Choroid plexus epithelial cell (primary cell): ENCODE measurements at regions not wholly inside any gene's neighbourhood (a gene's known extent, or its start where the extent isn't known, plus 50 kb on each side); places are given as distances from the start of the nearest gene placed in this dataset.

Experiments used
- DNase-seq: peaks from one replicate; pipeline ENCODE4 v3.0.0-alpha.2; 2010; ENCODE audit warnings: low read depth
- H3K4me3 ChIP-seq: 2 replicates; pipeline ENCODE4 v1.5.1; 2011; ENCODE audit warnings: low read depth, mild to moderate bottlenecking, control low read depth, low read length, moderate library complexity
- TF ChIP-seq, protein P1 (sequence below): conservative IDR thresholded peaks from 2 replicates; pipeline ENCODE4 v1.5.1; 2011; ENCODE audit warnings: low read depth, mild to moderate bottlenecking, control low read depth, inconsistent platforms, low read length, moderate library complexity

- no peak overlapping the region for H3K4me3 ChIP-seq
- DNase-seq = no peak
- TF ChIP-seq, protein P1, sequence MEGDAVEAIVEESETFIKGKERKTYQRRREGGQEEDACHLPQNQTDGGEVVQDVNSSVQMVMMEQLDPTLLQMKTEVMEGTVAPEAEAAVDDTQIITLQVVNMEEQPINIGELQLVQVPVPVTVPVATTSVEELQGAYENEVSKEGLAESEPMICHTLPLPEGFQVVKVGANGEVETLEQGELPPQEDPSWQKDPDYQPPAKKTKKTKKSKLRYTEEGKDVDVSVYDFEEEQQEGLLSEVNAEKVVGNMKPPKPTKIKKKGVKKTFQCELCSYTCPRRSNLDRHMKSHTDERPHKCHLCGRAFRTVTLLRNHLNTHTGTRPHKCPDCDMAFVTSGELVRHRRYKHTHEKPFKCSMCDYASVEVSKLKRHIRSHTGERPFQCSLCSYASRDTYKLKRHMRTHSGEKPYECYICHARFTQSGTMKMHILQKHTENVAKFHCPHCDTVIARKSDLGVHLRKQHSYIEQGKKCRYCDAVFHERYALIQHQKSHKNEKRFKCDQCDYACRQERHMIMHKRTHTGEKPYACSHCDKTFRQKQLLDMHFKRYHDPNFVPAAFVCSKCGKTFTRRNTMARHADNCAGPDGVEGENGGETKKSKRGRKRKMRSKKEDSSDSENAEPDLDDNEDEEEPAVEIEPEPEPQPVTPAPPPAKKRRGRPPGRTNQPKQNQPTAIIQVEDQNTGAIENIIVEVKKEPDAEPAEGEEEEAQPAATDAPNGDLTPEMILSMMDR = no peak
Measured at GRCh38 chr7:43041105-43041504, 71.3 kb upstream of the HECW1 start.

GRCh38 chr7:43041724-43042123, 70.7 kb upstream of the HECW1 start:
- TF ChIP-seq, protein P1 = no peak
- DNase-seq = no peak

DNA sequence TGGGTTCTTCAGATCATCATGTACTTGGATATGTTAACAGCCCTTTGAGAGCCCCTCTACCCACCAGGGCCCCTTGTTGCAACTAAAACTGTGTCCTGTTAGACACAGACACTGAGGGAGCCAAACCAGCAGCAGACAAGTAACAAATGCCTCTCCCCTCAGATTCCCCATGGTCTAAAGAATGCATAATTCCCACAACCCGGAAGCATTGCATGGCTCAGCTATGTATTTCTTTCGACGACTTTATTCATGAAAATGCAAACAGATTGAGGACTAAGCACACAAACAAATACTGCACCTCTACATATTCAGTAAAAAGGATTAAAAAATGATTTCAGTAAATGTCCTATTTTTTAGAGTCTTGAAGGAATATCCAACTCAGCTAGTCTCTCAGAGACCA, 70.1 kb upstream of the HECW1 start:
- TF ChIP-seq, protein P1 = no peak
- H3K4me3 ChIP-seq = no peak overlapping the region
- DNase-seq = peak; percentile 41

More at GRCh38 chr7:43041724-43042123, 70.7 kb upstream of the HECW1 start:
- no peak overlapping the region for H3K4me3 ChIP-seq

DNA sequence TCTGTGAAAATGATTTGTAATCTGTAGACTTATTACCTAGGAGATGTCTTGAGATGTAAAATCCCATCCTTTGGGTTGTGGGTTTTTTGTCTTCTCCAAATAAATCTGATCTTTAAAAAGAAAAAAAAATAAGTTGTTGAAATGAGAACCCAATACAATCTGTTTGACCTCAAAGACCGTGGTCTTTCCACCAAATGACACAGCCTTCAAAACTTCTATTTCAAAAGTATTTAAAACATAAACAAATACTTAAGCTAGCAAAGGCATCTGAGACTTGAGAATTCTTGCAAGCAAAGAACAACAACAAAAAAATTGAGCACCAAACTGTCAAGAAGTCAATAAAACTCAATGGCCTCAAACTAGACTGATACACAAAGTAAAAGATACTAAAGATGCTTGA, 67.9 kb upstream of the HECW1 start:
- TF ChIP-seq, protein P1 = no peak
- H3K4me3 ChIP-seq = no peak overlapping the region
- DNase-seq = peak; percentile 50

DNA sequence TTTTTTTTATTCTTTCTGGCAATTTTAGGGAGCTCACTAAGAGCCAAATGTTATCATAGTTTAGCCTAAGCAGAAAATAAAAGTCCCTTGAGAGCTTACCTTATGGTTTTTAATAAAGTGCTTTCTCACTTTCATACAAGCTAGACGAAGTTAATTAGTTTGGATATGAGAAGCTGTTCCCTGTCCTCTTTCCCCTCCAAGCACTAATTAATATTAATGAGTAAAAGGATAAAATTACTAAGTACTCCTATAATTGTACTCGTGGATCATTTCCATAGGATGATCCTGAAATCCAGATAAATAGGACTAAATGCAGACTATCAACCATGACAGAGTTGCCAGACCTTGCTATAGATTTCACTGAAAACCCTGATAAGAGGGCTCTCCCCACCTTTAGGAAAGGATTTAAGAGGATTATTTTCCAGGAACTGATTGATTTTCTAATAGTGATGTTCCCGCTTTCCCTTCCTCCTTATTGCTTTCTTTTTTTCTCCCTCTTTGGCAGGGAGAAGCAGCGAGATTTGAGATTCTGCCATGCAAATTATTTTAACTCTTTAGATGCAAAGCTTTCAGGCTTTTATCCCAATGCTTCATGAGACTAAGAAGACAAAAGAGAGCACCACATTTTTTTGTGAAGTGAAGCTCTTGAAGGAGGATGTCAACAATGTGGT, 58.3 kb upstream of the HECW1 start:
- TF ChIP-seq, protein P1 = no peak
- no peak for DNase-seq

DNA sequence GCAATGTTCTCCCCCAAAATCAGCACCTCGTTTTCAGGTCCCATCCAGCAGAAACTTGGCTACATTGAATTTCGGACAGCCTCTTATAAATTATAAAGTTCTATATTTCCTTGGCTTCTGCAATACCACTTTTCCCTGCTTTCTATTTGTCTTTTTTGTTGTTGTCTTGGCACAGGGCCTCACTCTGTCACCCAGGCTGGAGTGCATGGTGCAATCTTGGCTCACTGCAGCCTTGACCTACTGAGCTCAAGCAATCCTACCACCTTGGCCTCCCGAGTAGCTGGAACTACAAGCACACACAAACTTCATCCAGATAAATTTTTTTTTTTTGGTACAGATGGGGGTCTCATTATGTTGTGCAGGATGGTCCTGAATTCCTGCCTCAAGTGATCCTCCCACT, 55.3 kb upstream of the HECW1 start:
- H3K4me3 ChIP-seq = no peak overlapping the region
- TF ChIP-seq, protein P1 = no peak
- no peak for DNase-seq

More for the DNA sequence above, 58.3 kb upstream of the HECW1 start:
- no peak overlapping the region for H3K4me3 ChIP-seq
